ENCODE measurements at regions not wholly inside any gene's neighbourhood (a gene's known extent, or its start where the extent isn't known, plus 50 kb on each side); places are given as distances from the start of the nearest gene placed in this dataset.

- FAIRE-seq: no peak
- TF ChIP-seq POLR2A (IDR thresholded peaks at IDR 0.05; ENCODE audit: low read depth, low read length) (no peak), POU2F2 (IDR thresholded peaks at IDR 0.05; ENCODE audit: low read depth, low read length) (no peak), PAX5 (IDR thresholded peaks at IDR 0.05; ENCODE audit: insufficient read depth, low read length, severe bottlenecking) (no peak), SPI1 (IDR thresholded peaks at IDR 0.05; ENCODE audit: low read depth, low read length) (no peak), TAF1 (IDR thresholded peaks at IDR 0.05; ENCODE audit: low read depth, low read length) (no peak)
- no peak for DNase-seq (ENCODE audit: insufficient read length, low spot score)
Observed at GRCh38 chr13:44299152-44299943, 74.3 kb upstream of the SERP2 start.

- FAIRE-seq (no peak), DNase-seq (ENCODE audit: insufficient read length, low spot score) (peak; percentile 9)
- TF ChIP-seq SPI1 (IDR thresholded peaks at IDR 0.05; ENCODE audit: low read depth, low read length) (peak; percentile 18; the same call in 1 of the 2 replicates), POU2F2 (IDR thresholded peaks at IDR 0.05; ENCODE audit: low read depth, low read length) (no peak)
Observed at GRCh38 chr13:44300895-44301638, 72.6 kb upstream of the SERP2 start.

GRCh38 chr13:44301639-44302015 is 72.0 kb upstream of the SERP2 start:
- DNase-seq (ENCODE audit: insufficient read length, low spot score) (no peak), FAIRE-seq (no peak)
- TF ChIP-seq TAF1 (IDR thresholded peaks at IDR 0.05; ENCODE audit: low read depth, low read length): no peak
- no peak for TF ChIP-seq POLR2AphosphoS5 (IDR thresholded peaks at IDR 0.05; ENCODE audit: low read depth, low read length)
- no peak for TF ChIP-seq SPI1 (IDR thresholded peaks at IDR 0.05; ENCODE audit: low read depth, low read length)
- TF ChIP-seq POU2F2 (IDR thresholded peaks at IDR 0.05; ENCODE audit: low read depth, low read length): no peak
- TF ChIP-seq POLR2A (IDR thresholded peaks at IDR 0.05; ENCODE audit: low read depth, low read length): no peak
- no peak for TF ChIP-seq PAX5 (IDR thresholded peaks at IDR 0.05; ENCODE audit: insufficient read depth, low read length, severe bottlenecking)

- TF ChIP-seq TAF1 (IDR thresholded peaks at IDR 0.05; ENCODE audit: low read depth, low read length): no peak
- TF ChIP-seq POU2F2 (IDR thresholded peaks at IDR 0.05; ENCODE audit: low read depth, low read length): no peak
- no peak for TF ChIP-seq PAX5 (IDR thresholded peaks at IDR 0.05; ENCODE audit: insufficient read depth, low read length, severe bottlenecking)
- TF ChIP-seq POLR2A (IDR thresholded peaks at IDR 0.05; ENCODE audit: low read depth, low read length): no peak
- TF ChIP-seq POLR2AphosphoS5 (IDR thresholded peaks at IDR 0.05; ENCODE audit: low read depth, low read length): no peak
- TF ChIP-seq SPI1 (IDR thresholded peaks at IDR 0.05; ENCODE audit: low read depth, low read length): no peak
- FAIRE-seq: no peak
- no peak for DNase-seq (ENCODE audit: insufficient read length, low spot score)
Observed at GRCh38 chr13:44302233-44302632, 71.4 kb upstream of the SERP2 start.

GRCh38 chr13:44302940-44303575 is 70.6 kb upstream of the SERP2 start:
- no peak for FAIRE-seq
- no peak for DNase-seq (ENCODE audit: insufficient read length, low spot score)
- TF ChIP-seq POU2F2 (IDR thresholded peaks at IDR 0.05; ENCODE audit: low read depth, low read length) (no peak), POLR2AphosphoS5 (IDR thresholded peaks at IDR 0.05; ENCODE audit: low read depth, low read length) (no peak), POLR2A (IDR thresholded peaks at IDR 0.05; ENCODE audit: low read depth, low read length) (no peak), PAX5 (IDR thresholded peaks at IDR 0.05; ENCODE audit: insufficient read depth, low read length, severe bottlenecking) (no peak), TAF1 (IDR thresholded peaks at IDR 0.05; ENCODE audit: low read depth, low read length) (no peak), SPI1 (IDR thresholded peaks at IDR 0.05; ENCODE audit: low read depth, low read length) (no peak)

GRCh38 chr13:44303681-44304432 is 69.8 kb upstream of the SERP2 start:
- FAIRE-seq (no peak), DNase-seq (ENCODE audit: insufficient read length, low spot score) (no peak)
- TF ChIP-seq TAF1 (IDR thresholded peaks at IDR 0.05; ENCODE audit: low read depth, low read length) (no peak), POLR2A (IDR thresholded peaks at IDR 0.05; ENCODE audit: low read depth, low read length) (no peak), SPI1 (IDR thresholded peaks at IDR 0.05; ENCODE audit: low read depth, low read length) (no peak), POU2F2 (IDR thresholded peaks at IDR 0.05; ENCODE audit: low read depth, low read length) (no peak), POLR2AphosphoS5 (IDR thresholded peaks at IDR 0.05; ENCODE audit: low read depth, low read length) (no peak)

GRCh38 chr13:44304433-44304725 is 69.2 kb upstream of the SERP2 start:
- FAIRE-seq (no peak), DNase-seq (ENCODE audit: insufficient read length, low spot score) (no peak)
- no peak for TF ChIP-seq POLR2AphosphoS5 (IDR thresholded peaks at IDR 0.05; ENCODE audit: low read depth, low read length)
- TF ChIP-seq POLR2A (IDR thresholded peaks at IDR 0.05; ENCODE audit: low read depth, low read length): no peak

- FAIRE-seq (no peak), DNase-seq (ENCODE audit: insufficient read length, low spot score) (no peak)
- TF ChIP-seq PAX5 (IDR thresholded peaks at IDR 0.05; ENCODE audit: insufficient read depth, low read length, severe bottlenecking): no peak
Observed at GRCh38 chr13:44305286-44305685, 68.3 kb upstream of the SERP2 start.

GRCh38 chr13:44305917-44306370 is 67.7 kb upstream of the SERP2 start:
- TF ChIP-seq SPI1 (IDR thresholded peaks at IDR 0.05; ENCODE audit: low read depth, low read length) (no peak), POLR2A (IDR thresholded peaks at IDR 0.05; ENCODE audit: low read depth, low read length) (no peak), POLR2AphosphoS5 (IDR thresholded peaks at IDR 0.05; ENCODE audit: low read depth, low read length) (no peak), POU2F2 (IDR thresholded peaks at IDR 0.05; ENCODE audit: low read depth, low read length) (no peak), TAF1 (IDR thresholded peaks at IDR 0.05; ENCODE audit: low read depth, low read length) (no peak), PAX5 (IDR thresholded peaks at IDR 0.05; ENCODE audit: insufficient read depth, low read length, severe bottlenecking) (no peak)
- DNase-seq (ENCODE audit: insufficient read length, low spot score): no peak
- FAIRE-seq: no peak
